SK-MEL-5 (cell line): ENCODE measurements at regions not wholly inside any gene's neighbourhood (a gene's known extent, or its start where the extent isn't known, plus 50 kb on each side); places are given as distances from the start of the nearest gene placed in this dataset.
"Not testable (repeated sequence)": the region's sequence is repeated elsewhere in the genome, so short reads cannot be mapped to it uniquely, and the experiment has no call there.

Source experiments
- DNase-seq: peaks from one replicate; pipeline ENCODE4 v3.0.0-alpha.2; 2016; ENCODE audit warnings: low read depth, low spot score
- in situ Hi-C: cut with HindIII; loops from 2 replicates; pipeline ENCODE4 v1.10.0; 2016; ENCODE audit warnings: low sequenced_read_pairs, high pct_unique_total_duplicates, low pct_unique_long_range_greater_than_20kb

DNA sequence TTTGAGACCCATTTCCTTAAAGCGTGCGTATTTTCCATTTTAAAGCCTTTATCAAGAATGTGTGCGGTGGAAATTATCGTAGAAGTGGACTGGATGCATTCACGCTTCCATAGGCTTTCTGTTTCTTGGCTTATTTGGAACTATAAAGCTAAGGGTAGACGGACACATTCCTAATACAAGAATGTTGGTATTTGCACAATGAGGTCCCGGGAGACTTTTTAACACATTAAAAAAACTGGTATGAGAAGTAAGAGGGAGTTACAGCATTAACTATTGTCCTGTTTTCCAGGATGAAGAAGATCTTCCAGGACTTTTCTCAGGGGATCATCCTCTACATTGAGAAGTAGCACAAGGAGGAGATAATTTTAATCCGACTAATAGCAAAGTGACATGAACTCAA is 653.0 kb downstream of the MTRR start:
- in situ Hi-C loops, result no loop called here
- DNase-seq, result no peak

DNA sequence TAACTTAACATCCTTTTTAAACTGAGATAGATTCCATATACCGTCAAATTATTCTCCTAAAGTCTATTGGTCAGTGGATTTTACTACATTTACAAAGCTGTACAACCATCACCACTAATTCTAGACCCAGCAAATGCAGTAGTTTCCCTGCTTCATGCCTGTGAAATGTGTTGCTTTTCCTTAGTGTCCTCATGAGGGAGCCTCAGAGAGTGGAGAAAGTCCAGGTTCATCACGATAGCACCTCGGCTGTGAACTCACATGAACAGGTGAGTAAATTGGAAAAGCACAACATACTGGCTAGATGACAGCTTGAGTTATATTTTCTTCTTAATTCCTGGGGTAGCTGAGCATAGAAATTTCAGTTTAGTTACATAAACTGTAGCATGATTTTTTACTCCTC is 653.7 kb downstream of the MTRR start:
- in situ Hi-C loops, result no loop called here

DNA sequence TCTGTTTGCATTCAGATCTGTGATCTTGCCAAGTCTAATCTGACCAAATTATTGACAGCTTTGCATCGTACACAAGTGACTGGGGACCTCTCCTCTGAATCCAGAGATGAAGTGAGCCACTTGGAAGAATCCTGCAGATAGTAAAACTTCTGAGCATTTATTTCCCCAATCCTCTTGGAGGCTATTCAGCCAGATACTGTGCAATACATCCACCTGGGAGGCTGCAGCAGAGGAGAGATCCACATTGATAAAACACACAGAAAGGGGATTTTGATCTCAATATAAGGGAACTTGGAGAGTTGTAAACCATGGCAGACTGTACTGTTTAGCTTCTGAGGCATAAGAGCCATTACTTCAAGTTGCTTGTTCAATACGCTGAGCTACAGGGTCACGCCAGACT is 654.6 kb downstream of the MTRR start:
- DNase-seq, result no peak
- in situ Hi-C loops, result no loop called here

More for the DNA sequence above, 653.7 kb downstream of the MTRR start:
- no peak for DNase-seq

GRCh38 chr5:8525819-8526218 is 656.9 kb downstream of the MTRR start:
- DNase-seq, result no peak
- in situ Hi-C loops, result no loop called here

- DNase-seq, result no peak
These were observed 659.2 kb downstream of the MTRR start for GRCh38 chr5:8528106-8528505.

DNA sequence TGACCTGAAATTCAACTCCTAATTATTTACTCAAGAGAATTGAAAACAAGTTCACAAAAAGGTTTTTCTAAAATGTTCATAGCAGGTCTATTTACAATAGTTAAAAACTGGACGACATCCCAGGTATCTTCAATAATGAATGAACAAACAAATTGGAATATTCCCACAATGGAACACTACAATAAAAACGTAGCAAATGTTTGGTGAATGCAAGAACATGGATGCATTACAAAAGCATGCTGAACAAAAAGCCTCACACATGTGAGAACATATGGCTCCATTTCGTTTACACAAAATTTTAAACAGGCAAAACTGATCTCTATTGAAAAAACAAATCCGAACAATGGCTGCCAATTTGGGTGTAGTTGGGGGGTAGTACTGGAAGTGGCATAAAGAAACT is 669.9 kb downstream of the MTRR start:
- no peak for DNase-seq
- in situ Hi-C loops, result no loop called here

More at GRCh38 chr5:8528106-8528505, 659.2 kb downstream of the MTRR start:
- in situ Hi-C loops, result no loop called here

DNA sequence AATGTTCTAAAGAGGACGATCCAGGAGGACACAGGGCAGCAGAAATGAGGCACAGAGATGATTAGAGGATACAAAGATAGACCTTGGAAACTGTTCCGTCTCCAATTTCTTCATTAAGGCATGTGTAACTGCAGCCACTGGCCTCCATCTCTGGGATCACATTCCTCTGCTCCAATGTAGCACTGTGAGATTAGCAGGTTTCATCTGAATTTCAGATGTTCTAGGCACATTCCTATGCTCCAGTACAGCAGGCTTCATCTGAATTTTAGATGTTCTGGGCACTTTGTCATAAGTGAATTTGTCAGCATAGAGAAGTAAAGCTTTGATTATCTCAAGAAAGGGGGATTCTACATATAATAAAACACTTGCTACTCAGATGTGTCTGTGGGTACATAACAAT is 671.4 kb downstream of the MTRR start:
- DNase-seq, result no peak
- in situ Hi-C loops, result no loop called here

GRCh38 chr5:8550921-8551320 is 682.0 kb downstream of the MTRR start:
- in situ Hi-C loops, result no loop called here
- DNase-seq, result peak; percentile 58

GRCh38 chr5:8553364-8553763 is 684.4 kb downstream of the MTRR start:
- in situ Hi-C loops, result no loop called here
- no peak for DNase-seq

- no peak for DNase-seq
- in situ Hi-C loops, result no loop called here
These were observed 688.8 kb downstream of the MTRR start for GRCh38 chr5:8557728-8558127.

- in situ Hi-C loops, result no loop called here
- no peak for DNase-seq
These were observed 691.8 kb downstream of the MTRR start for GRCh38 chr5:8560776-8561175.

- no peak for DNase-seq
- in situ Hi-C loops, result no loop called here
These were observed 692.4 kb downstream of the MTRR start for GRCh38 chr5:8561224-8561840.

- DNase-seq, result no peak
- in situ Hi-C loops, result no loop called here
These were observed 692.9 kb downstream of the MTRR start for GRCh38 chr5:8561854-8562253.

DNA sequence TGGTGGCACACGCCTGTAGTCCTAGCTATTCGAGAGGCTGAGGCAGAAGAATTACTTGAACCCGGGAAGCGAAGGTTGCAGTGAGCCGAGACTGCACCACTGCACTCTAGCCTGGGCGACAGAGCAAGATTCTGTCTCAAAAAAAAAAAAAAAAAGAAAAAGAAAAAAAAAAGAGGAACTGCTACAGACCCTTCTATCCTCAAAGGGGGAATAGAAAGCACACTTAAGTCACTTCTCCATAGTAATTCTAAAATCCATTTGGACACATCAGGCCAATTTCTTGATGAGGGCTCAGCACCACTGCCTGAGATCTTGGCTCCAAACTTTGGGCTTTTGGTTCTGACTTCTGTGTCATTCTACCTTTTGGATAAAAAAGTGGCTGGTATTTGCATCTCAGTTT is 694.6 kb downstream of the MTRR start:
- DNase-seq, in situ Hi-C loops: not testable (repeated sequence)

- in situ Hi-C loops, result no loop called here
- no peak for DNase-seq
These were observed 699.9 kb downstream of the MTRR start for GRCh38 chr5:8568858-8569257.

GRCh38 chr5:8570528-8570927 is 701.6 kb downstream of the MTRR start:
- no peak for DNase-seq
- in situ Hi-C loops, result no loop called here

GRCh38 chr5:8576178-8576577 is 707.2 kb downstream of the MTRR start:
- in situ Hi-C loops, result no loop called here
- no peak for DNase-seq

DNA sequence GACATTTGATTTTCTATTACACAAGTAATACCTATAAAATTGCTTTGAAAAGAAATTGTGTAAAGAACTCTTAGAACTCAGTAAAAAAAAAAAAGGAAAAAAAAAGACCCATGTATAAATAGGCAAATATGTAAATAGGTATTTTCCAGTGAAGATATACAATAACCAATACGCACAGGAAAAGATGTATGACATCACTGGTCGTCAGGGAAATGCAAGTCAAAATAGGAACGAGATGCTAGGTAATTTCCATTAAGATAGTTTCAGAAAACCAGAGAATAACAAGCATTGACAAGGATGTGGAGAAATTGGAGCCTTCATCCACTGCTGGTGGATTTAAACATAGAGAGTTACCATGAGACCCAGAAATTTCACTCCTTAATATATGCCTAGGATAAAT is 708.8 kb downstream of the MTRR start:
- in situ Hi-C loops, result no loop called here
- peak; percentile 65 for DNase-seq

- in situ Hi-C loops, result no loop called here
- no peak for DNase-seq
These were observed 711.4 kb downstream of the MTRR start for GRCh38 chr5:8580298-8580697.

DNA sequence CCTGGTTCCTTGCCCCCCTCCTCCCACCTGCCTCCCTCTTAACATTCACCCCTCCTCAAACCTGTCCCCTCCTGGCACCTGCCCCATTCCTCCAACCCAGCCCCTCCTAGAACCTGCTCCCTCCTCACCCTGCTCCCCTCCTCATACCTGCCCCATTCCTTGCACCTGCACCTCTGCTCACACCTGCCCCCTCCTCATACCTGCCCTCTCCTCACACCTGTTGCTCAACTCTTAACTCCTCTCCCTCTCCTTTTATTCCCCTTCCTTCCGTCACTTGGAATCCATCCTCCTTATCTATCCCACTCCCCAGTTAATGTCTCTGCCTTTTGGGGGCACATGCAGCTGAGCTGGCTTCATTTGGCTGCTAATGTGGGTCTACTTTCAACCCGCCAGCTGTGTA is 712.1 kb downstream of the MTRR start:
- in situ Hi-C loops, result no loop called here
- no peak for DNase-seq
